Lower leg skin (tissue), 4 donors: ENCODE measurements at regions not wholly inside any gene's neighbourhood (a gene's known extent, or its start where the extent isn't known, plus 50 kb on each side); places are given as distances from the start of the nearest gene placed in this dataset.

Experiments used
- DNase-seq, 2 donors: peaks; one replicate each; pipeline ENCODE4 v3.0.0-alpha.2; 2019; ENCODE audit warnings: low spot score in 2 of 2
- H3K4me3 ChIP-seq: fragments of 200-600 bp; sonication (generic); 2 replicates; pipeline ENCODE4 v1.5.1; 2017; ENCODE audit warnings: mild to moderate bottlenecking, low read depth; ENCODE audit not compliant: poor library complexity, severe bottlenecking
- CTCF ChIP-seq, 3 donors: fragments of 450-650 bp; IDR thresholded peaks; one replicate each; pipeline ENCODE4 v1.5.1; 2016; ENCODE audit warnings: antibody characterized with exemption in 3 of 3, mild to moderate bottlenecking in 3 of 3, moderate library complexity in 2 of 3
- POLR2A ChIP-seq, 2 donors: fragments of 450-650 bp; IDR thresholded peaks; one replicate each; pipeline ENCODE4 v1.6.1; 2016 to 2017; ENCODE audit warnings: antibody characterized with exemption in 2 of 2, mild to moderate bottlenecking in 1 of 2, moderate library complexity in 1 of 2
- WGBS, 2 donors: methylation state at CpG; one replicate each; pipeline ENCODE4 v1.1.5; 2018; 5-methylcytosine and 5-hydroxymethylcytosine counted together
- intact Hi-C: fragments of 100-400 bp; cut with DNase I; formaldehyde crosslinking; loops from one replicate; pipeline ENCODE4 v1.15.0; 2023; ENCODE audit warnings: low total_unique reads

- no peak for DNase-seq
- TF ChIP-seq CTCF (IDR thresholded peaks at IDR 0.05) (no peak), POLR2A (IDR thresholded peaks at IDR 0.05) (no peak)
- intact Hi-C loops = no loop called here
- H3K4me3 ChIP-seq = no peak overlapping the region
Observed at GRCh38 chr10:9895981-9896380, 1121.7 kb upstream of the CELF2 start.

- TF ChIP-seq CTCF (IDR thresholded peaks at IDR 0.05) (no peak), POLR2A (IDR thresholded peaks at IDR 0.05) (no peak)
- DNase-seq = no peak
- no peak overlapping the region for H3K4me3 ChIP-seq
- intact Hi-C loops = no loop called here
- WGBS, 2 donors = 53 to 57% methylated on average over 6 of the region's 6 CpGs
Observed at GRCh38 chr10:9898633-9899395, 1118.9 kb upstream of the CELF2 start.

GRCh38 chr10:9900751-9901150, 1116.9 kb upstream of the CELF2 start:
- DNase-seq = no peak
- H3K4me3 ChIP-seq = no peak overlapping the region
- TF ChIP-seq CTCF (IDR thresholded peaks at IDR 0.05) = no peak
- TF ChIP-seq POLR2A (IDR thresholded peaks at IDR 0.05) = no peak
- intact Hi-C loops = no loop called here

GRCh38 chr10:9901971-9902370, 1115.7 kb upstream of the CELF2 start:
- no peak for DNase-seq
- no peak overlapping the region for H3K4me3 ChIP-seq
- intact Hi-C loops = no loop called here
- 45 to 50% methylated on average over 1 of the region's 1 CpG for WGBS, 2 donors
- TF ChIP-seq POLR2A (IDR thresholded peaks at IDR 0.05) = no peak
- no peak for TF ChIP-seq CTCF (IDR thresholded peaks at IDR 0.05)

GRCh38 chr10:9910446-9910845, 1107.2 kb upstream of the CELF2 start:
- H3K4me3 ChIP-seq = no peak overlapping the region
- 56 to 60% methylated on average over 1 of the region's 1 CpG for WGBS, 2 donors
- no peak for TF ChIP-seq POLR2A (IDR thresholded peaks at IDR 0.05)
- no peak for TF ChIP-seq CTCF (IDR thresholded peaks at IDR 0.05)
- intact Hi-C loops = no loop called here
- no peak for DNase-seq

- 75 to 87% methylated on average over 7 of the region's 7 CpGs for WGBS, 2 donors
- TF ChIP-seq CTCF (IDR thresholded peaks at IDR 0.05) = no peak
- TF ChIP-seq POLR2A (IDR thresholded peaks at IDR 0.05) = no peak
- intact Hi-C loops = no loop called here
- DNase-seq = no peak
- H3K4me3 ChIP-seq = no peak overlapping the region
Observed at GRCh38 chr10:9911488-9911887, 1106.2 kb upstream of the CELF2 start.
